Smooth muscle cell (in vitro differentiated cells): ENCODE measurements at regions not wholly inside any gene's neighbourhood (a gene's known extent, or its start where the extent isn't known, plus 50 kb on each side); places are given as distances from the start of the nearest gene placed in this dataset.

Experiments
- DNase-seq: peaks from one replicate; lab custom pipeline; 2025; ENCODE audit not compliant: unreplicated experiment; lab: John Stamatoyannopoulos, UW
- H2AFZ ChIP-seq: fragments of 200-600 bp; sonication (generic); 2 replicates; pipeline ENCODE4 v1.6.0; 2016; ENCODE audit warnings: antibody characterized with exemption, low read depth, mild to moderate bottlenecking
- H3F3A ChIP-seq: fragments of 200-600 bp; sonication (generic); 2 replicates; pipeline ENCODE4 v1.6.0; 2017; ENCODE audit warnings: antibody characterized with exemption, low read depth
- H3K27ac ChIP-seq: fragments of 200-600 bp; sonication (generic); 2 replicates; pipeline ENCODE4 v1.5.1; 2016; ENCODE audit warnings: low read depth, mild to moderate bottlenecking
- H3K27me3 ChIP-seq: fragments of 200-600 bp; sonication (generic); 2 replicates; pipeline ENCODE4 v1.6.1; 2016; ENCODE audit warnings: low read depth, mild to moderate bottlenecking
- H3K36me3 ChIP-seq: fragments of 200-600 bp; sonication (generic); 2 replicates; pipeline ENCODE4 v1.5.1; 2016; ENCODE audit warnings: low read depth
- H3K4me1 ChIP-seq: fragments of 200-600 bp; sonication (generic); 2 replicates; pipeline ENCODE4 v1.5.1; 2016; ENCODE audit warnings: low read depth
- H3K4me2 ChIP-seq: fragments of 200-600 bp; sonication (generic); 2 replicates; pipeline ENCODE4 v1.6.0; 2016; ENCODE audit warnings: mild to moderate bottlenecking
- H3K4me3 ChIP-seq: fragments of 200-600 bp; sonication (generic); 2 replicates; pipeline ENCODE4 v1.5.1; 2016; ENCODE audit warnings: mild to moderate bottlenecking
- H3K79me2 ChIP-seq: fragments of 200-600 bp; sonication (generic); 2 replicates; pipeline ENCODE4 v1.6.0; 2016; ENCODE audit warnings: low read depth, mild to moderate bottlenecking
- H3K9ac ChIP-seq: fragments of 200-600 bp; sonication (generic); 2 replicates; pipeline ENCODE4 v1.6.0; 2016; ENCODE audit warnings: low read depth
- H3K9me3 ChIP-seq: fragments of 200-600 bp; sonication (generic); replicated peaks from 2 replicates; pipeline ENCODE4 v1.5.1; 2016; ENCODE audit warnings: low read depth
- H4K20me1 ChIP-seq: fragments of 200-600 bp; sonication (generic); 2 replicates; pipeline ENCODE4 v1.6.0; 2016; ENCODE audit warnings: low read depth
- WGBS: methylation state at CpG from one replicate; pipeline ENCODE4 v1.1.7; 2016; ENCODE audit warnings: low lambda C conversion rate; 5-methylcytosine and 5-hydroxymethylcytosine counted together
- TF ChIP-seq, protein P1 (sequence below): fragments of 200-600 bp; sonication (generic); IDR thresholded peaks from 2 replicates; pipeline ENCODE4 v1.5.1; 2017; ENCODE audit warnings: borderline replicate concordance, mild to moderate bottlenecking, antibody characterized with exemption; ENCODE audit not compliant: insufficient read depth, poor library complexity, severe bottlenecking

DNA sequence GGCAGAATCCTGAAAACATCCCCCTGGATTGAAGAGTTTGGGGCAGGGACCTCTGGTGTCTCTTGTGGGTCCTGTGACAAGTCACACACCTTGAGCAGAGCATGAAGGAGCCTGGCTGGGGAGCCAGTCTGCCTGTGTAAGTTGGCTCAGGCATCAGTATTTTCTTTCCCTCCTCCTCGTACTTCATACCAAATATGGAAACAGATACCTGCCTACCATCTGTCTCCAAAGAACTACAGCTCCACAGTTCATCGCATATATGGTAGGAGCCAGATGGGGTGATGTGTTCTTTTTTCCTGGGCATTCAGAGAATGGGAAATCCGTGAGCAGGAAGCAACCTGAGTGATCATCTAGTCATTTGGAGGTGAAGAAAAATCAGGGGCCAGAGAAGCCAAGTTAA, 177.3 kb upstream of the RAD23B start:
- no peak overlapping the region for H3K9ac ChIP-seq
- no peaks in the 10 kb centered on the region for H3K9me3 ChIP-seq
- TF ChIP-seq, protein P1, sequence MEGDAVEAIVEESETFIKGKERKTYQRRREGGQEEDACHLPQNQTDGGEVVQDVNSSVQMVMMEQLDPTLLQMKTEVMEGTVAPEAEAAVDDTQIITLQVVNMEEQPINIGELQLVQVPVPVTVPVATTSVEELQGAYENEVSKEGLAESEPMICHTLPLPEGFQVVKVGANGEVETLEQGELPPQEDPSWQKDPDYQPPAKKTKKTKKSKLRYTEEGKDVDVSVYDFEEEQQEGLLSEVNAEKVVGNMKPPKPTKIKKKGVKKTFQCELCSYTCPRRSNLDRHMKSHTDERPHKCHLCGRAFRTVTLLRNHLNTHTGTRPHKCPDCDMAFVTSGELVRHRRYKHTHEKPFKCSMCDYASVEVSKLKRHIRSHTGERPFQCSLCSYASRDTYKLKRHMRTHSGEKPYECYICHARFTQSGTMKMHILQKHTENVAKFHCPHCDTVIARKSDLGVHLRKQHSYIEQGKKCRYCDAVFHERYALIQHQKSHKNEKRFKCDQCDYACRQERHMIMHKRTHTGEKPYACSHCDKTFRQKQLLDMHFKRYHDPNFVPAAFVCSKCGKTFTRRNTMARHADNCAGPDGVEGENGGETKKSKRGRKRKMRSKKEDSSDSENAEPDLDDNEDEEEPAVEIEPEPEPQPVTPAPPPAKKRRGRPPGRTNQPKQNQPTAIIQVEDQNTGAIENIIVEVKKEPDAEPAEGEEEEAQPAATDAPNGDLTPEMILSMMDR: no peak
- 80% methylated on average over 3 of the region's 3 CpGs for WGBS
- peaks cover 20% of the 10 kb centered on the region for H3K27me3 ChIP-seq
- no peaks in the 10 kb centered on the region for H3F3A ChIP-seq
- H4K20me1 ChIP-seq: no peaks in the 10 kb centered on the region
- H3K79me2 ChIP-seq: no peaks in the 10 kb centered on the region
- no peak for DNase-seq
- no peak overlapping the region for H3K27ac ChIP-seq
- H2AFZ ChIP-seq: no peak overlapping the region
- H3K4me2 ChIP-seq: no peak overlapping the region
- H3K4me1 ChIP-seq: no peaks in the 10 kb centered on the region
- no peak overlapping the region for H3K4me3 ChIP-seq
- no peaks in the 10 kb centered on the region for H3K36me3 ChIP-seq

DNA sequence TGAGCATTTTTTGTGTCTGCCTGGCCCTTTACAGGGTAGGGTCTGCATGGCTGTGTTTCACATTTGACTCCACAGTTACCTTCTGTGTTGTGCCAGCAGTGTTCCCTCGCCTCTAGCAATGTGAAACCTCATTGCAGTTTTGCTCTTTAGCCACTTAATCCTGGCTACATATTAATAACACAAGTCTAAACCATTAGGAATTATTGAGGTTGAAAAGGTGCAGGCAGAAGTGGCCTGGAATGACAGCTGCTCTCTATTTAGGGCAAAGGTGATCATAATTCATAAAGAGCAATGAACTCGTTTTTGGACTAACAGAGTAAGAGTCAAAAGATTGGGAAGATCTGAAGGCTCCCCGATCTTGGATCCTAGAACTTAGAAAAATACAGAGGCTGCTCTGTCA, 176.7 kb upstream of the RAD23B start:
- H3K27me3 ChIP-seq: peaks cover 23% of the 10 kb centered on the region
- 89% methylated on average over 3 of the region's 3 CpGs for WGBS
- H3K9ac ChIP-seq: no peak overlapping the region
- H4K20me1 ChIP-seq: no peaks in the 10 kb centered on the region
- no peak overlapping the region for H3K27ac ChIP-seq
- no peaks in the 10 kb centered on the region for H3K79me2 ChIP-seq
- H3K4me2 ChIP-seq: no peak overlapping the region
- H3K36me3 ChIP-seq: no peaks in the 10 kb centered on the region
- H2AFZ ChIP-seq: no peak overlapping the region
- no peaks in the 10 kb centered on the region for H3K9me3 ChIP-seq
- TF ChIP-seq, protein P1: no peak
- no peaks in the 10 kb centered on the region for H3F3A ChIP-seq
- no peak overlapping the region for H3K4me3 ChIP-seq
- no peaks in the 10 kb centered on the region for H3K4me1 ChIP-seq
- no peak for DNase-seq

DNA sequence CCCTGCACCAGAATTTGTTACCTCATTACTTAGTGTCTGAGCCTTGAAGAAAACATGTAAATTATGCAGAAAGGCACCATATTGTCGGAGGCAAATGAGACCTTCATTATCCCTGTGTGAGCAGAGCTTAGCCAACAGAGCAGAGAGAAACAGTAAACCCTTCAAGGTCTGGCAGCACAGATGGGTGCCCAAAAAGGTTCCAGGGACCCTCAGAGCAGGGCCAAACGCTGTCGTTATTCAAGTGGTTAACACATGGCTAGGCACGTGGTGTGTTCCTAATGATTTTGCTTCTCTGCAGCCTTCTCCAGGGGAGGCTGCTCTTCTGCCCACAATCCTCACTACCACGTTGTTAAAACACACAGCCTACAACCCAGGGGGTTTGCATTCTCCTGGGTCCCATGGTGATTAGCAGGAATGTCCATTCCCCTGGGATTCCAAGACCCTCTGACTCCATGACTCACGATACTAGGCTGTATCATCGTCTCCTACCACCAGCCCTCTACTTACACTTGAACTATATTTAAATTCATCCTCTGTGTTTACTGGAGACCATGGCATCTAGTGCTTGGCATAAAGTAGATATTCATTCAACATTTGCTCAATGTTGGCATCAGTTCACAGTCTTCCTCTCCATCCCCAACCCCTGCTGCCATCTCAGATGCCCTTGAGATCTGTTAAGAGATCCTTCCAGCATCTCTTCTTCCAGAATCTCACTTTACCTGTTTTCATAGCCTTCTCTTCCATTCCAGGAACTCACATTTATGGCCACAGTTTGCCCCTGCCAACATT, 174.5 kb upstream of the RAD23B start:
- WGBS: 88% methylated on average over 7 of the region's 7 CpGs
- Histone ChIP-seq H3K4me1 (no peaks in the 10 kb centered on the region), H3K9me3 (no peaks in the 10 kb centered on the region), H3F3A (no peaks in the 10 kb centered on the region), H2AFZ (no peak overlapping the region), H3K79me2 (no peaks in the 10 kb centered on the region), H3K4me3 (no peak overlapping the region), H3K9ac (no peak overlapping the region), H3K36me3 (no peaks in the 10 kb centered on the region), H3K4me2 (no peak overlapping the region), H3K27ac (no peak overlapping the region), H3K27me3 (peaks cover 41% of the 10 kb centered on the region), H4K20me1 (no peaks in the 10 kb centered on the region)
- DNase-seq: no peak
- TF ChIP-seq, protein P1: no peak

DNA sequence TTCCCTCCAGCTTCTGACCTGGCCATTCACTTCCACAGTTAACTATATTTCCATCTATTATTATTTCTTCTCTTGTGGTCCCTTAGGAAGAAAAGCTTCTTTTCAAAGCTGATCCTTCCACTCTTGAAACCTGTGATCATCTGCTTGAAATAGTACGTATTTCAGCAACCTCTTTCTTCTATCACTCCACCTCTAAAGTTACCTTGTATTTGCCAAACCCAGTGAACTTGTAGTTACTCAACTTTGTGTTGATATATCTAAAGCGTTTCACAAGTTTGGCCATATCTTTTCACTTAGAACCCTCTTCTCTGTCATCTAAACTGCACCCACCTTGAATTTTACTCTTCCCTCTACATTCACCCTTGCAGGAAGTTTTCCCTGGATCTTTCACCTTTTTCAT, 173.8 kb upstream of the RAD23B start:
- Histone ChIP-seq H3K79me2 (no peaks in the 10 kb centered on the region), H3K4me3 (no peak overlapping the region), H3K27me3 (peaks cover 49% of the 10 kb centered on the region), H3K9me3 (no peaks in the 10 kb centered on the region), H3K36me3 (no peaks in the 10 kb centered on the region), H3K9ac (no peak overlapping the region), H2AFZ (no peak overlapping the region), H3K27ac (no peak overlapping the region), H3K4me2 (no peak overlapping the region), H3K4me1 (no peaks in the 10 kb centered on the region), H4K20me1 (no peaks in the 10 kb centered on the region), H3F3A (no peaks in the 10 kb centered on the region)
- TF ChIP-seq, protein P1: no peak
- 85% methylated on average over 2 of the region's 2 CpGs for WGBS
- DNase-seq: no peak
